Neural progenitor cell (in vitro differentiated cells): ENCODE measurements at regions not wholly inside any gene's neighbourhood (a gene's known extent, or its start where the extent isn't known, plus 50 kb on each side); places are given as distances from the start of the nearest gene placed in this dataset.

Experiments used
- EZH2 ChIP-seq: fragments of 200-600 bp; sonication (generic); IDR thresholded peaks from 2 replicates; pipeline ENCODE4 v1.6.1; 2017; ENCODE audit warnings: antibody characterized with exemption, mild to moderate bottlenecking, moderate library complexity
- EZH2phosphoT487 ChIP-seq: fragments of 200-600 bp; sonication (generic); IDR thresholded peaks from 2 replicates; pipeline ENCODE4 v1.6.1; 2017; ENCODE audit warnings: antibody characterized with exemption
- TF ChIP-seq, protein P1 (sequence below): fragments of 200-600 bp; sonication (generic); IDR thresholded peaks from 2 replicates; pipeline ENCODE4 v1.5.1; 2017; ENCODE audit warnings: antibody characterized with exemption, mild to moderate bottlenecking

DNA sequence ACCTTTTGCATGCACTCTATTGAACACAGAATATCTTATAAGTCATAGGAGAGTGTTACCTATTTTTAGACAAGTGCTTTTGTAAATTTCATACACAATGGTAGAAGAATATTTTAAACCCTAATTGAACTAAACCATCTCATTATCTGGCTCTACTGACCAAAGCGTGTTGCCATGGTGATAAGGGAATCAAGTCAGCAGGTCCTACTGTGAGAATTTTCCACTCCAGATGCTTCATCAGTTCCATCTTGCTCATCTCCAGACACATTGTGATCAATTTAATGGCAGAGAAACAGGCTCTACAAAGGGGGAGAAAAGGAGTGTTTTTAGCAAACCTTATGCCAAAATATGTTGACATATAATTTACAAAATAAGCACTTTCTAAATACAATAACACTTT, 621.9 kb upstream of the GHITM start:
- TF ChIP-seq, protein P1, sequence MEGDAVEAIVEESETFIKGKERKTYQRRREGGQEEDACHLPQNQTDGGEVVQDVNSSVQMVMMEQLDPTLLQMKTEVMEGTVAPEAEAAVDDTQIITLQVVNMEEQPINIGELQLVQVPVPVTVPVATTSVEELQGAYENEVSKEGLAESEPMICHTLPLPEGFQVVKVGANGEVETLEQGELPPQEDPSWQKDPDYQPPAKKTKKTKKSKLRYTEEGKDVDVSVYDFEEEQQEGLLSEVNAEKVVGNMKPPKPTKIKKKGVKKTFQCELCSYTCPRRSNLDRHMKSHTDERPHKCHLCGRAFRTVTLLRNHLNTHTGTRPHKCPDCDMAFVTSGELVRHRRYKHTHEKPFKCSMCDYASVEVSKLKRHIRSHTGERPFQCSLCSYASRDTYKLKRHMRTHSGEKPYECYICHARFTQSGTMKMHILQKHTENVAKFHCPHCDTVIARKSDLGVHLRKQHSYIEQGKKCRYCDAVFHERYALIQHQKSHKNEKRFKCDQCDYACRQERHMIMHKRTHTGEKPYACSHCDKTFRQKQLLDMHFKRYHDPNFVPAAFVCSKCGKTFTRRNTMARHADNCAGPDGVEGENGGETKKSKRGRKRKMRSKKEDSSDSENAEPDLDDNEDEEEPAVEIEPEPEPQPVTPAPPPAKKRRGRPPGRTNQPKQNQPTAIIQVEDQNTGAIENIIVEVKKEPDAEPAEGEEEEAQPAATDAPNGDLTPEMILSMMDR = no peak
- TF ChIP-seq EZH2 = no peak
- no peak for TF ChIP-seq EZH2phosphoT487
